GM19324 (cell line): ENCODE measurements at regions not wholly inside any gene's neighbourhood (a gene's known extent, or its start where the extent isn't known, plus 50 kb on each side); places are given as distances from the start of the nearest gene placed in this dataset.
"Not testable (repeated sequence)": the region's sequence is repeated elsewhere in the genome, so short reads cannot be mapped to it uniquely, and the experiment has no call there.

ENCODE experiments used
- ATAC-seq: cut with Tn5 transposase; IDR thresholded peaks from one replicate; pipeline ENCODE4 v1.9.1; 2021; ENCODE audit warnings: mild to moderate bottlenecking, moderate library complexity; ENCODE audit not compliant: unreplicated experiment, low FRiP score

DNA sequence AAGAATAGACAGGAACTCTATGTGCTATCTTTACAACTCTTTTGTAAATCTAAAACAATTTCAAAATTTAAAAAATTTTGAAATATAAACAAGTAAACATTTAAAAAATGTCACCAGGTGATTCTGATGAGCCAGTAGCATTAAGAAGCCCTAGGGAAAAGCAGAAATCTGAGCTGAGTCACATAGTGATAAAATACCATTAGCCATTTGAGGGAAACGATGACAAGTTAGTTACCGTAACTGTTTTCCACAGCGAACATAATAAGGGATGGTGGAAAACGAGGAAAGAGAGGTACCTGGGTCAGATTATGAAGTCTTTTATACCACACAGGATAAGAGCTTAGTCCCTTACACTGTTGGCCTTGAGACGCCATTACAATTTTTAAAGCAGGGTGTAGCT, 55.5 kb downstream of the PRR15 start:
- ATAC-seq: no peak

DNA sequence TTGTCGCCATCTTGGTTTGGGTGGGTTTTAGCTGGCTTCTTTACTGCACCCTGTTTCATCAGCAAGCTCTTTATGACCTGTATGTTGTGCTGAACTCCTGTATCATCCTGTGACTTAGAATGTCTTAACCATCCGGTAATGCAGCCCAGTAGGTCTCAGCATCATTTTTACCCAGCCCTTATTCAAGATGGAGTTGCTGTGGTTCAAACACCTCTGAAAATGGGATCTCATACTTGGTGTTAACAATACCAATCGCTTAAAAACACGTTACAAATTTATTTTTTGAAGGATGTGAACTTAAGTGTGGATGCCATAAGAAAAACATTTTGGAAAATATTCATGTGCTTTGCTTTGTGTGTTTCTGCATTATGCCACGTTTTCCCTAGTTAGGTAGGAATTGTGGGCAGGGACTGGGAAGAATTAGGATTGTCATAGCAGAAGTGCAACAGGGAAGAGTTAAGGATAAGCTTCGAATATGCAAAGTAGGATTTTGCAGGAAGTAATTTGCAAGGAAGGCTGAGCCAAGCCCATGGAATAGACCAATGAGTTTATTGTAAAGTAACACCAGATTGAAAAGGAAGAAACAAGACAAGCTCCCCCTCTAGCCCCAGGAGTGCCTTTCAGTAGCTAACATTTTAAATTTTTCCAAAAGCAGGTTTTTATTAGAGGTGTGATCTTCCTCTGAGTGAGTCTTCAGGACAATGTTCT, 56.4 kb downstream of the PRR15 start:
- no peak for ATAC-seq

DNA sequence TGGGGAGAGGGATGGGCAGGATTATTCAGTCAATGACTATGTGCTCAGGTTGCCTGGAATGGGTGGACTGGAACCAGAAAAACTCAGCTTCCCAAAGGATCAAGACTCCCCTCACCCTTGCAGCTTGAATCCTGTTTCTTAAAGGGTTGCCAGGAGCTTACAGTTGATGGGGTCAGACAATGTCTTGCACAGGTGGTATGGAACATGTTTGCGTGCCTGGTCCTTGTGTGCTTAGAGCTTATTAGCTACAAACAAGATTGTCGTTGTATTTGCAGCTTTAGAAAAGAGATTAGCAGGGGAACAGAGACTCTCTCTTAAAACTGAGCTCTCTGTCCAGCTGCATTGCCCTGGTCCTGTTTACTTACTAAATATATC, 56.9 kb downstream of the PRR15 start:
- ATAC-seq: no peak

DNA sequence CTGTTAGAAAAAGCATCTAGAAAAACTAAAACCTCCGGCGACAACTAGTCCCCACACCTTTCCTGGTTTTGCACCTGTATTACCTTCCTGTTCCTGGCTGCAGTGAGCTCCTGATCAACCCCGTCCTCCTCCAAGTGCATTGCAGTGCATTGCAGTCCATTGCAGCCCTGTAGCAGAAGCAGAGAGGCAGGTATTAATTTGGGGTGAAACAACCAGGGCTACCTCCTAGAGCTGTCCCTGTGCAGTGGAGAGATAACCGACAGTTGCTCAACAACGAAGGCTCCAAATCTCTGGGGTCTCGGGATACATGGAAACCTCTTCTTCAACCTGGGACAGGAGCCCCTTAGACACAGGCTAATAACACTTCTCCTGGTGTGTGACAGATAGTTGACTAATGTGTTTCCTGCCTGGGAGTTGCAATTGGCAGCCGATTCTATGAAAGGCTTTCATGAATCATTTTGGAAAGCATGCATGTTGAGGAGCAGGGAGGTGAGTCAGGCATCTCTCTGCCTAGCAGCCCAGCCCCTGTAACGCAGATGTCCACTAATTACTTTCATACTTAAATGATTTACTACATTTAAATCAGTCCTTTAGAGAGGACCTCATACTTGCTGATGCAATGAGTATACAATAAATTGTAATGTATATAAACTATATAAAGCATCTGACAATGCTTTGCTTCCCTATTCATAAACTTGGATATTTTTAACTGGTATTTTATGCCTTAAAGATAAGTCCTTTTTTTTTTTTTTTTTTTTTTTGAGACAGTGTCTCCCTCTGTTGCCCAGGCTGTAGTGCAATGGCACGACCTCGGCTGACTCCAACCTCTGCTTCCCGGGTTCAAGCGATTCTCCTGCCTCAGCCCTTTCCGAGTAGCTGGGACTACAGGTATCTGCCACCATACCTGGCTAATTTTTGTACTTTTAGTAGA, 59.0 kb downstream of the PRR15 start:
- ATAC-seq: no peak

DNA sequence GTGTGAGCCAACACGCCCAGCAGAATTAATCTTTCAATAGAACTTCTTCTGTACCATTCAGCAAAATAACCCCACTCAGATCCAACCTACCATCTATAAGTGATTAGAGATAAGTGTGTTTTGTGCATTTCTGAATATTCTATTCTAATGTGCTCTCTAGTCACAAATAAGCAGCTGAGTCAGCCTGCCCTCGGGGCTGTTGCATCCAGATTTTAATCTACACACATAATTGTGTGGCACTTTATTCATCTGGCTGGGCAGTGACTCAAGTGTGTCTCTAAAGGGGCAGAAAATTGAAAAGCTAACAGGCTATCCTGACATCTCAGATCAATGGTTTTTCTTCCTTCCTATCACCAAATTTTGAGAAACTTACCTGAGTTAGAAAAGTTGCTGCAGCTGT, 60.3 kb downstream of the PRR15 start:
- no peak for ATAC-seq

DNA sequence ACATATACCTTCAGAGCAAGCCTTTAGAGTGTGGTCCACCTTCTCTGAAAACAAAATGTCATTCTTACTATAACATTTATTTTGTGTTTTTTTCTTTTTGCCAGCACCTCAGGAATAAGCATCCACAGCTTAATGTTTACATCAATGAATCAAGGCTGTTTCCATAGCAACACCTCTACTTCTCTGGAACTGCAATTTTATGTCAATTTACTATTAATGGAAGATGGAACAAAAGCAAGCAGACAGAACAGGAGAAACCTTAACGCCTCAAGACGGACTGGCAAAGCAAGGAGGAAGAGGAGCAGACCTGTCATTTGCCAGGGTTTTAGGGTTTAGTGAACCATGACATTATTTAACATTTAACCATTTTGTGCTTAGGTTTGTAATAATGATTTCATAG, 63.1 kb downstream of the PRR15 start:
- ATAC-seq: no peak

DNA sequence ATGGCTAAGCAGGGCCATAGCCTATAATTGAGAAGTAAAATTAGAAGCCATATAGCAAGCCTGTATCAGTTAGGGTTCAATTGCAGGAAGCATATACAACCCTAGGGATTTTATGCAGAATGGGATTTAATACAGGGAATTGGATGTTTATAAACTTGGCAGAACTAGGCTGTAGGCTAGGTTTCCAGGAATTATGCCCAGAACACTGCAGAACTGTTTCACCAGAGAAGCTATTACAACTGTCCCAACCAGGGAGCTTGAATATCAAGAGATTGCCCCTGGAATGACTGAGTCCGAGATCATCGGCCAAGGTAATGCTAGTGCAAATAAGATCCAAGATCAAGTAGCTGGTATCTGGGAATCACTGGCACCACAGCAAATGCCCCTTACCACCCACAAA, 64.0 kb downstream of the PRR15 start:
- no peak for ATAC-seq

DNA sequence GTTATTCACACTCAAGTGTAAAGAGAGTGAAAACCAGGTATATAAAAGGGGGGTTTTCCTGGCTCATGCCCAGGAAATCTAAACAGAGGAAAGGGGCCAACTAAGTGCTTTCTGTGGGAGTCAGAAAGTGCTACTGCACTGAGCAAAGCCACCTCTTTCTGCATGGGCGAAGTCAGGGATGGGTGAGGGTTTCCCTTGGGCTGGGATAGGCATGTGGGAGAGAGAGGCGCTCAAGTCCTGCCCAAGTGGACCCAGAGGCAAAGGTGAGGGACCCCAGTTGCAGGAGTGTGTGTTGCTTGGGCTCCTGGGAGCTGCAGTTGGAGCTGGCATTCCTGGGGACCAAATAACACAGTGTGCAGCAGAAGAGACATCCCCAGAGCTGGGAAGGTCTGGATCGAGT, 65.9 kb downstream of the PRR15 start:
- no peak for ATAC-seq

DNA sequence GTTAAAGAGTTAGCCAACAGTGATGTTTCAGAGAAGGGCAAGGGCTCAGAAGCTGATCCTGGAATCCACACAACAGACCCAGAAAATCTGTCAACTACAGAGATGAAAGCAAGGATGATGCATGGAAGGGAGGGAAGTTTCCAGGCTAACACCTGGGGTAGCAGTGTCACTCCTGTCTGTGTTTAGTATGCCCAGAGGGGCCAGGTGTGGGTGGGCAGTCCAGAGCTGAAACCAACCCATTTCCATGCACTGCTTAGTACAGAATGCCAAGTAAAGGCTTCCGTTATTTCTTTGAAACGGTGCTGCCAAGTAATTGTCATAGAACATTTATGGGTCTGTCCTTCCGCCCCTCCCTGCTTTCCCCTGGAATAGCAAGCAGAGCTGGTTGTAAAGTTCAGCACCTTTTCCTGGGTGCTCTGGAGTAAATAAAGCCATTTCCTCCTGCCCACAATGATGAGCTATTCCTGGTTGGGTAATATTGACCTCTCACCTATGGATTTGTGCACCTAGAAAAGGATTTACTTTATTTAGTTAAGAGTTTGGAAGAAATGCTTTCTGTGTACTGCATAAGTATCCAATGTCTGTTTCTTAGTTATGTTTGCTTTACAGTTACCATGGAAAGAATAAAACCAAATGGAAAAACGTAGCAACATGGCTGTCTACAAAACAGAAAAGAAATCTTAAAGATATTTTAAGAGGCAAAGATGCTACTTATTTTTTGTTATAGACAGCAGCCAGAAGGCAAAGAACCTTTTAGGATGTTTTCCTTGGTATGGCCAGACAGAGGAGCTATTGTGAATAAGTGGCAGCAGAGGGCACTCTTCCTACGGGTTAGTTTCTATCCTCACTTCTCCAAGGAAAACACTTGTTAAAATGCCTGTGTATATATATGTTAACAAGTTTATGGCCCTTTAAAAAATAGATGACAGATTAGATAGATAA, 71.7 kb downstream of the PRR15 start:
- ATAC-seq: not testable (repeated sequence)

DNA sequence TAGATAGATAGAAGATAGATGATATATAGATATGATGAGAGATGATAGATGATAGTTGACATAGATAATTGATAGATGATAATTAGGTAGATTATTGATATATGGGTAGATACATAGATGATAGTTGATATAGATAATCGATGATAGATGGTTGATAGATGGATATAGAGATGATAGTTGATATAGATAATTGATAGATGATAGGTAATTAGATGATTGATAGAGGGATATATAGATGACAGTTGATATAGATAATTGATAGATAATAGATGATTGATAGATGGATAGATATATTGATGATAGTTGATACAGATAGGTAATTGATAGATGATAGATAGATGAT, 72.3 kb downstream of the PRR15 start:
- no peak for ATAC-seq

DNA sequence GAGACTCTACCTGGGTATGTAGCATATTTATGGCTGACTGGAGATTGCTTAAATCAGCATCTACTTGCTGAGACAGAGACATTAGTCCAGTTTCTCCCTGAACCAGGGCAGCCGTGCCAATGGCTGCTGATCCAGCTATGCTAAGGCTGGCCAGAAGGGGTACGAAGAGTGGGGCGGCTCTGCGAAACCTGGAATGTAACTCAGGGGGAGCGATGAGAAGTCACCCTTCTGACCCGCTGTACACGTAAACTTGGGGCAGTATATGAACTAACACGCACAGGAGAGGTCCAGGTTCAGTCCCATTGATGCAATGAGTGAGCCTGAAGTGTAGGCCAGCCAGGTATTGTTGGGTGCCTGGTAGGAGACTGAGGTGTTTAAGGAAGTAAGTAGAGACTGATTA, 73.7 kb downstream of the PRR15 start:
- no peak for ATAC-seq

DNA sequence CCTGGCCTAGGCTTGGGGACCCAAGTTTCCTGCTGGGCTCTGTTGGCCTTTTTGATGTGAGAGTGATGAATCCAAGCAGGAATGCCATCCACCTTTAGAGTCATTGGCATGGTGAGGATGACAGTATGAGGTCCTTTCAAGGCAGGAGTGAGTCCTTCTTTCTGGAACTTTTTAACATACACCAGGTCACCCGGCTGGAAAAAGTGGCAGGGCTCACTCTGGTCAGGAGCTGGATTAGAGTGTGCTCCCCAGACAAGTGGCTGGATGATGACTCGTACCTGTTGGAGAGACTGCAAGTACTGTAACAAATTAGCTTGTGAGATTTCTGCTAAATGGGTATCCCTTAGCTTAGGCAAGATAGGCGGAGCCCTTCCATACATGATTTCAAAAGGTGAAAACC, 75.2 kb downstream of the PRR15 start:
- not testable (repeated sequence) for ATAC-seq

DNA sequence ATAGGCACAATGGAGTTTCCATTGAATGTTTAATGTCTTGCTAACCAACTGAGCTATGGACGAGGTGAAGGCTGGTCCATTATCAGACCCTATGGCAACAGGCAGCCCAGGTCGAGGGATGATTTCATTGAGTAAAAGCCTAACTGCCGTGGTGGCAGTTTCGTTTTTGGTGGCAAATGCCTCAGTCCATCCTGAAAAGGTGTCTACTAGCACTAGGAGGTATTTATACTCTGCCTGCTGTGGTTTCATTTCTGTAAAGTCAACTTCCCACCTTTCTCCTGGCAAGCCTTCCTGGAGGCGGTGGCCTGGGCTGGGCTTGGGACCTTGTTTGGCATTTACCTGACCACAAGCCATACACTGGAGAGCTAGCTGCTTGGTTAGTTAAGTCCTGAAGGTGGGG, 75.8 kb downstream of the PRR15 start:
- no peak for ATAC-seq

DNA sequence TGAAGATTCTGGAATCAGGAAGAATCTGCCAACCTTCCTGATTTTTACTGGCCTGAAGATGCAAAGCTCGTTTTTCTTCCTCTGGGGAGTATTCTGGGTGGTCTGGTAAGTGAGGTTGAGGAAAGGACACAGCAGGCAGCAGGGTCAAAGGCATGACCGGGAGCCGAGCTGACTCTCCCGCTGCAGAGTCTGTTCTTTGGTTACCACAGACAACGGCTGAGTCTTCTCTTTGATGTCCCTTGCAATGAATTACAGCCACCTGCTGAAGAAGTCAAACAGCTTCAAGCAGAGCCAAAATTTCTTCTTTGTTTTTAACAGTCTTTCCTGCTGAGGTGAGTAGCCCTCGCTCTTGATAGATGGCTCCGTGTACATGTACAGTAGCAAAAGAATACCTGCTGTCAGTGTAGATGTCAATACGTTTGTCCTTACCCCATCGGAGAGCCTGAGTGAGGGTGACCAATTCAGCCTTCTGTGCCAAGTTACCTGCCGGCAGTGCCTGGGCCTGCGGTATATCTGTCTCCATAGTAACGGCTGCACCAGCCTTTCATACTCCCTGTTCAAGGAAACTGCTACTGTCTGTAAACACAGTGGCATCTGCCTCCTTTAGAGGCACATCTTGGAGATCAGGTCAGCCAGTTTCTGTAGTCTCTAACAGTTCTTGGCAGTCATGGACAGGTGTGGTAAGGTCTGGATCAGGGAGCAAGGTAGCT, 76.4 kb downstream of the PRR15 start:
- no peak for ATAC-seq

DNA sequence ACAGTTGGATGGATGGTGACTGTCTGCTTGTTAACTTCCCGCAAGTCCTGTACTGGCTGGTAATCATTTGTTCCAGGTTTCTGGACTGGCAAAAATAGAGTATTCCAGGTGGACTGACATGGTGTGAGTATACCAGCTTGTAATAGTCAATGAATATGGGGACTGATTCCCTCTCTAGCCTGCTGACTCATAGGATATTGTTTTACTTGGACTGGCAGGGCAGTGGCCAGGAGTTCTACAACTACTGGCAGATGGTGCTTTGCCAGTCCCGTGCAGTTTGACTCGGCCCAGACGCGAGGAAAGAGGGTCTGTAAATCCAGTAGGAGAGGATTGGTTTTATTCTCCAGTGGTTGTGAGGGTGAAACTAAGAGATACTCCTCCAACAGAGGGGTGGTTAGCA, 78.0 kb downstream of the PRR15 start:
- ATAC-seq: no peak

DNA sequence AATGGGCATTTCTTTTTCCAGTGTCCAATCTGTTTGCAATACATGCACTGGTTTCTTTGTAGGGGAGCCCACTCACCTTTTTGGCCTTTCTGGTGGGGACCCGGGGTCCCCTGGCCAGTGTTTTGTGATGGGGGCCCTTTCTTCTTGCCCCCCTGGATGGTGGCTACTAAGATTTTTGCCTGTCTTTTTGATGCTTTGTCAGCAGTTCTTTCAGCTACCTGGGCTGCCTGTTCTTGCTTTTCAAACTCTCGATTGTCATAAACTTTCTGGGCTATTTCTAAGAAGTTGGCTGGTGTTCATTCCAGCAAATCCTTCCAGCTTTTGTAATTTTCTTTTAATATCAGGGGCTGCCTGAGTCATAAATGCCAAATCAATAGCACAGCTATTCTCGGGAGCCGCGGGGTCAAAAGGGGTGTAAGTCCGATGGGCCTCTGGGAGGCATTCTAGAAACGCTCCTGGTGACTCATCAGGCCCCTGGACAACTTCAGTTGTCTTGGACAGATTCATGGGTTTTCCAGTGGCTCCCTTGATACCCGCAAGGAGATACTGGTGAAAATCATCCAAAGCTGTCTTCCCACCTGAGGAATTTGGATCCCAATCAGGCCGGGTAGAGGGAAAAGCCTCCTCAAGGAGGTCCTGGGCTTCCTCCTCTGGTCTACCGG, 79.0 kb downstream of the PRR15 start:
- ATAC-seq: no peak

DNA sequence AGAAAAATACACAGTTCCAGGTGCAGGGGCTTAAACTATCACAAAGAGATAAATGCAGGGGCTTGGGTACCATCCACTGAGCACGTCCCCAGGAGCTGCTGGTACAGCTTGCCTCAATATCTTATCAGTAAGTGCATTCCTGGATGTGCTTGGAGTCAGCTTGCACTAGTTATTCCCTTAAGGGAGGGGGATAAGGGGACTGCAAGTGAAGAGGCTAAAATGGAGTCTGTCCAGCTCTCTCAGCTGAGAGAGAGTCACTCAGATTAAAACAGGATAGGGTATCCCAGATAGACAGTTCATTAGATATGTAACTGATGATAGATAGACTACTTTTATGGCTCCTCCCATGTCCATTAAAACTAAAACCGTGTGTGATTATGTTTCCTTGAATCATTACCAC, 82.5 kb downstream of the PRR15 start:
- not testable (repeated sequence) for ATAC-seq

DNA sequence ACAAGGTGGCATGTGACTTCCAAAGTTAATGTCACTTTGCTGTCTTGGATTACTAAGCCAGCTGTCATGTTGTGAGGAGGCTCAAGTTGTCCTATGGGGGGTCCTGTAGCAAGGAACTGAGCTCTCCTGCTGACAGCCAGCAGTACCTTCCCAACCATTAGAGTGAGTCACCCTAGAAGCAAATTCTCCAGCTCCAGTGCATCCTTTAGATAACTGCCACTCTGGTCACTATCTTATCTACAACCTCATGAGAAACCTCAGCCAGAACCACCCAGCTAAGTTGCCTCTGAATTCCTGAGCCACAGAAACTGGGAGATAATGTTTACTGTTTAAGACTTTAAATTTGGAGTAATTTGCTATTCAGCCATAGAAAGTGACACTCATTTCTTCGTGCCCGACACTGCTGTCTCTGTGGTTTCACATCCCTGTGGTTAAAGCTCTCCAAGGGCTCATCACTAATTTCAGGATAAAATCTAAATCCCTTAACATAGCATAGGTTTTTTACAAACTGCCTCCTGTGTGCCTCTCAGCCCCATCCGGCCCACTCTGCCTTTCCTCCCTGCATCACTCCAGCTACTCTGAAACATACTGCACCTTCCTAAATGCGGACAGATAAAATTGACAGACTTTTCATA, 83.5 kb downstream of the PRR15 start:
- ATAC-seq: no peak

DNA sequence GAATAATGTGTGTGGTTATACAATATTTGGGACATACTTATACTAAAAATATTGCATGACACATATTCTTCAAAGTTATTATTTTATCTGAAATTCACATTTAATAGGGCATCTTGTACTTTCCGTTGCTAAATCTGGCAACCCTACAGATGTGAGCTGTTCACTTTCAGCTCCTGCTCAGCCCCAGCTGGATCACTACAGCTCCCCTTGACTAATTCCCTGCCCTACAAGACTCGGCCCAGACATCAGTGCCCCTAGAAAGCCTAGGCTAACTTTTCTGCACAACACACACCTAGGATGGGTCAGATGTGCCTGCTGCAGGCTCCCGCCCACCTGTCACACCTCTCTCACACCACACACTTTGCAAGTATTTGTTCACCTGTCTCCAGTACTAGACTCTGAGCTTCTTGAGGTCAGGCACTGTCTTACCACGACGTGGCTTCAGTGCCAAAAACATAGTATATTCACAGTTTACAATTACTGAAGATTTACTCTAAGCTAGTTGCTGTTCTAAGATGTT, 84.1 kb downstream of the PRR15 start:
- ATAC-seq: not testable (repeated sequence)
